Activated effector memory CD4-positive, alpha-beta T cell treated with Interleukin-2 at 50 U/mL for 16 hours (primary cell): ENCODE measurements at regions not wholly inside any gene's neighbourhood (a gene's known extent, or its start where the extent isn't known, plus 50 kb on each side); places are given as distances from the start of the nearest gene placed in this dataset.
"Not testable (repeated sequence)": the region's sequence is repeated elsewhere in the genome, so short reads cannot be mapped to it uniquely, and the experiment has no call there.

Experiments used
- DNase-seq: peaks from one replicate; pipeline ENCODE4 v3.0.0-alpha.2; 2020

- DNase-seq: no peak
Measured at GRCh38 chrX:2561456-2561855, 60.7 kb upstream of the DHRSX start.

- no peak for DNase-seq
Measured at GRCh38 chrX:2559124-2559523, 58.3 kb upstream of the DHRSX start.

- no peak for DNase-seq
Measured at GRCh38 chrX:2554891-2555290, 54.1 kb upstream of the DHRSX start.

- DNase-seq: not testable (repeated sequence)
Measured at GRCh38 chrX:2554066-2554465, 53.3 kb upstream of the DHRSX start.

GRCh38 chrX:2552621-2553201 lies 51.9 kb upstream of the DHRSX start:
- DNase-seq: no peak

- no peak for DNase-seq
Measured at GRCh38 chrX:2550328-2551020, 49.7 kb upstream of the DHRSX start.
